ENCODE measurements at regions not wholly inside any gene's neighbourhood (a gene's known extent, or its start where the extent isn't known, plus 50 kb on each side); places are given as distances from the start of the nearest gene placed in this dataset.

DNA sequence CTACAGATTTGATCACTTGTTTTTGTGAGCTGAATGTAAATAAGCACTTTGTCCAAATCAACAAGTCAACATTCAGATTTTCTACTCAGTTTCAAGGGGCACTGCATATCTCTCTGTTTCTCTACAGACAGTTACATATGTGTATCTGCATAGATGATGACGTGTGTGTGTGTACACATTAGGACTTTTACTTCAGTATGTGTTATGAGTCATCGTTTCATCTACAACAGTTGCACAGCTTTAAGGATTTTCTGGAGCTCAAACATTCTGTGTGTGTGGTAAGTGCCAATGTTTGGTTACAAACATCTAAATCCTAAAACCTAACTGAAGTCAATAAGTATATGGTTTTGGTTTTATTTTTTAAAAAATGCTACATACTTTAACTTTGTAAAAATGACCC is 494.5 kb upstream of the PBX1 start:
- TF ChIP-seq, protein P1, sequence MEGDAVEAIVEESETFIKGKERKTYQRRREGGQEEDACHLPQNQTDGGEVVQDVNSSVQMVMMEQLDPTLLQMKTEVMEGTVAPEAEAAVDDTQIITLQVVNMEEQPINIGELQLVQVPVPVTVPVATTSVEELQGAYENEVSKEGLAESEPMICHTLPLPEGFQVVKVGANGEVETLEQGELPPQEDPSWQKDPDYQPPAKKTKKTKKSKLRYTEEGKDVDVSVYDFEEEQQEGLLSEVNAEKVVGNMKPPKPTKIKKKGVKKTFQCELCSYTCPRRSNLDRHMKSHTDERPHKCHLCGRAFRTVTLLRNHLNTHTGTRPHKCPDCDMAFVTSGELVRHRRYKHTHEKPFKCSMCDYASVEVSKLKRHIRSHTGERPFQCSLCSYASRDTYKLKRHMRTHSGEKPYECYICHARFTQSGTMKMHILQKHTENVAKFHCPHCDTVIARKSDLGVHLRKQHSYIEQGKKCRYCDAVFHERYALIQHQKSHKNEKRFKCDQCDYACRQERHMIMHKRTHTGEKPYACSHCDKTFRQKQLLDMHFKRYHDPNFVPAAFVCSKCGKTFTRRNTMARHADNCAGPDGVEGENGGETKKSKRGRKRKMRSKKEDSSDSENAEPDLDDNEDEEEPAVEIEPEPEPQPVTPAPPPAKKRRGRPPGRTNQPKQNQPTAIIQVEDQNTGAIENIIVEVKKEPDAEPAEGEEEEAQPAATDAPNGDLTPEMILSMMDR (conservative IDR thresholded peaks at IDR 0.05; ENCODE audit: low read depth, low read length) = no peak
- TF ChIP-seq EZH2 (IDR thresholded peaks at IDR 0.05; ENCODE audit: borderline replicate concordance, low read depth, low read length, poor library complexity, severe bottlenecking) = no peak
